Cerebellar nuclear complex (tissue), 1 donor: ENCODE measurements at regions not wholly inside any gene's neighbourhood (a gene's known extent, or its start where the extent isn't known, plus 50 kb on each side); places are given as distances from the start of the nearest gene placed in this dataset.
A peak's percentile ranks its signal among the peaks of the same experiment; 100 is the strongest.
"Not testable (repeated sequence)": the region's sequence is repeated elsewhere in the genome, so short reads cannot be mapped to it uniquely, and the experiment has no call there.

Experiments used
- DNase-seq, 2 experiments: peaks; one replicate each; lab custom pipeline; 2025; lab: John Stamatoyannopoulos, UW

GRCh38 chr16:80915079-80915450 lies 91.6 kb downstream of the CMC2 start:
- DNase-seq: no peak

DNA sequence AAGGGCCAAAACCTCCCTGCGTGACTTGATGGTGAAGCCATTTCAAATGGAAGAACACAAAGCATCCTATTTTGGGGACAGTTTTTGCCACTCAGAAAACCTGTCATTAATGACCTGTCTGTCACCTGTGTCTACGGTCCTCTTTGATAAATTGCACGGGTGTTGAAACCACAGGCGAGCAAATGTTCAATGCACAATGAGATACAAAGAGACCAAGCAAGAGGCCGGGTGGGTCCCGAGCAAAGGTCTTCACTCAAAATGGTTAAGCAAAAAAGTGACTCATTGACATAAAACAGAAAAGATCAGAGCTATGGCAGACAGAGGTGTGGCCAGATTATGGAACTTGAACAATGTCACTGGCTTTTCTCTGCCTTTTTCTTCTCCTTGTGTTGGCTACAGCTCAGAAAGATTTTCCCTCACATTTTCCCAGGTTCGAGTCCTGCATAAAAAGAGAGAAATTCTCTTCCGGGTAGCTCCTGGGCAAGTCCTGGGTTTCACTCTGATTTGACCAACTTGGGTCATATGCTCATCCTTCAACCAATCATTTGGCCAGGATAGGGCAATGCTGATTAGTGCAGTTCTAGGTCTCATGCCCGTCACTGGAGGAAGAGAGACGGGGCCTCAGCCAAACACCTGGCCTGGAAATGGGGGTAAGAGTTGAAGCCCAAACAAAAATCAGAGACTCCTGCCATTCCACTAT lies 92.2 kb downstream of the CMC2 start:
- DNase-seq: no peak

DNA sequence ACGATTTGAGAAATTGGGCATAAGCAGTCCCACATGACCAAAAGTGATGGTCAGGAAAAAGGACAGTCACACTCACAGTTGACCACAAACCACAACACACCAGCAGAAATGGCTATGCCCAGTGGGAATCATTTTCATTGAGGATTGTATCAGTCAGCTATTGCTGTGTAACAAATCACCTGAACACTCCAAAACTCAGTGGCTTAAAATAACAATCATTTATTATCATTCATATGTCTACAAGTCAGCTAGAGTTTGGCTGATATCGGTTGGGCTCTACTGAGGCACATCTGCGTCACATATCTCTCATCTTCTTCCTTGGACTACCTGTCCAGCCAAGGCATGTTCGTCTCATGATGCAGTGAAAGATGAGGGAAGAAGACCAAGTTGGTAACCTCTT lies 93.3 kb downstream of the CMC2 start:
- DNase-seq: no peak

GRCh38 chr16:80912651-80913050 lies 94.0 kb downstream of the CMC2 start:
- no peak for DNase-seq

DNA sequence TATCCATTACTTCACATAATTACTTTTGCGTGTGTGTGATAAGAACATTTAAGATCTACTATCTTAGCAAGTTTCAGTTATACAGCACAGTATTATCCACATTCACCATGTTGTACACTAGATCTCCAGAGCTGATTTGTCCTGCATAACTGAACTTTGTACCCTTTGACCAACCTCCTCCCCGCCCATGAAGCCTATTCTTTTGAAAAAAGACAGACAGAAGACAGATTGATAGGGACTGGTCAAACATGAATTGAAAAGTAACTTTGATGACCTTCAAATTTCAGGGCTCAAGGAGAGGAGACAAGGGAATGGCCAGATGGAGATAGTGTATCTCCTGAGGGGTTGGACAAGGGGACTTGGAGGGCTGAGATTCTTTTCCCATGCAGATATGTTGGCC lies 96.3 kb downstream of the CMC2 start:
- no peak for DNase-seq

DNA sequence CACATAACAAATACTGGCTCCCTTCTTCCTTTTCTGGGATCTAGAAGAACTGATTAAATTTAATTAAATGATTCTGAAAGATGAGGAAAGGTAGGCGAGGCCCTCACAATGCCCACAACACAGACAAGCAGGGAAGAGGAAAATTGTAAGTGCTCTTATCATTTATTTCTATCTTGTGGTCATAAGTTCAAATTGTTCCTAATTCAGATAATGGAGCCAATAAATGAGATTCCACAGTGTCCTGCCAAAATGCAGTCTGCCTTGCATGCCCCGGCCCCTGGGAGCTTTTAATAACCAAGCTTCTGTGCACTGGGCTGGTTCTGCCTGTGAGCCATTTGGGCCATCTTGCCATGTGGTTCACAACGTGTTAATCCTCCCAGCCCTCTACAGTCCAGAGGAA lies 97.0 kb downstream of the CMC2 start:
- no peak for DNase-seq

GRCh38 chr16:80906169-80906568 lies 100.5 kb downstream of the CMC2 start:
- DNase-seq: not testable (repeated sequence)

DNA sequence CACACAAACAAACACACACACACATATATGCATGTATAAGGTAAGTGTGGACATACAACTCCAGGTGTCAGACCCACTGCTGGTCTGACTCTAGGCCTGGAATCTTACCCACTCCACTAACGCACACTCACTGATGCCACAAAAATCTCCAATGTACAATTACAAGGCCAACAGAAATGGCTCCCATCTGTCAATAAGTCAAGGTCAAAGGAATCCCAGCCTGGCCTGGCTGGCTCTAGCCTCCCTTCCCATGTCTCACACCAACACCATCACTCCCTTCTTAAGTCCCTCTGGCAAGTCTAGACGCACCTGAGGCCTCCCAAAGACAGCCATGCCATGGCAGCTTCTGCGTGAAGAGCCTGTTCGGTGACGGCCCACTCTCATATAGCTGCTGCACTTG lies 99.2 kb upstream of the CDYL2 start:
- DNase-seq: no peak

DNA sequence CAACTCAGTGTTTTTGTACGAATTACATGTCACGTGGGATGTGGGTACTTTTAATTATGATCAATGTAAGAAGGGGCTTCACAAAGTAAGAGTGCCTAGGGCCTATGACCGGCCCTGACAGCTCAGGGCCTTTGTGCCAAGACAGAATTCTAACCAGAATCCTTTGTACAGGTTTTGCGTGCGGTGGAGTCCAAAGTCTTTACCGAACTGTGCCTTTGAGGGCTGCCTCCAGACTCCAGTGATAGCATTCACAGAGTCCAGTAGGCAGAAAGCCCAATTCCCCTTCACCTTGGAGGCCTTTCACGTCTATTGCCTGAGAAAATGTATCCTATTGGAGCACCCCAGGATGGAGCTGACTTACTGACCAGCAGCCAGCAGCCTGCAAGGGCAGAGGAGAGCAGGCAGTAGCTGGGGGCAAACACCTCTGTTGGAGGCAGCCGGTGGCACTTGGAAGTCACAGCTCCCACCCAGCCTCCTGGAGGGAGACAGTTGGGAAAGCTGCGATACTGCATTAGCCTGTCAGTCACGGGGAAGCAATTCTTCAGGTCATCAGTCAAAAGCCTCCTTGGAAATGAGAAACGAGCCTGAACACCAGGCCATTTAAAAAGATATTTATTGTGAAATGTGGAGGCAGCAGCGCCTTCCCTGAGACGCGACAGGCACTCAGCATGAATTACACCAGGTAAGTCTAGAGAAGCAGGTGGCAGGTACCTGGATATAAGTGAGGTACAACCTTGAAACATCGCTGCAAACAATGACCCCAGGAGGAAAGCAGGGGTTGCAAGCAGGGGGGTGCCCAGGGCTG lies 98.1 kb upstream of the CDYL2 start:
- DNase-seq: no peak

- DNase-seq: no peak
Observed at GRCh38 chr16:80900593-80900954, 96.2 kb upstream of the CDYL2 start.

DNA sequence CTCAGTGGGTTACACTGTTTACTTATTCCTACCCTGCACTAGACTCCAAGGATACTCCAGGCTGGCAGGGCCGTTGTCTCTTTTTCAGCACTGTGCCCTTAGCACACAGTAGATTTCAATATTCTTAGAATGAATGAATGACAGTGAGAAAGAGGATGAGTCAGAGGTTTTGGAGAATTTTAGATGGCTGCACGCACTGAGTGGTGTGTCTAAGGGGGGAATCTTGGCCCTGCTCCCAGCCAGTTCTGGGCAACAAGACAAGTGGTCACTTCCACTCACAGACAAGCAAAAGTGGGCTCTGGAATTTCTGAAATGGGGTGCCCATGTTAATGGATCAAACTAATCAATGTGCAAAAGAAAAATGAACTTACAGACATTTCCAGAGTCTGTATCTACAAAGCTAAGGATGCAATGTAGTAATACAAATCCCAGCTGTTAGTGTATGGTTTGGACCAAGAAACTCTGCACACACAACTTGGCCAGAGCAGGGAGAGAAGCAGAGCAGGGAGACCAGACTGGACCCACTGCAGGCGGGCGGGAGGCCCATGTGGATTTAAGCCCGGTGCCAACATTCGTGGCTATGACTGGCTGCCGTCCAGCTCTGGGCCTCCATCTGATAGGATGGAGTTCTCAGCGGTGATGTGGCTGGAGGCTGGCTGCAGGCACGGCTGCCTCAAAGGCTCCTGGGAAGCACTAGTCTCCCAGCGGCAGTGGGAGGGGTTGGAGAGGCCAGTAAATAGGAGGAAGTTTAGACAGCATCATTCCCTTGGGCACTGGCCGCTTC lies 95.6 kb upstream of the CDYL2 start:
- DNase-seq: peak in 1 of 2 experiments; percentile 40

DNA sequence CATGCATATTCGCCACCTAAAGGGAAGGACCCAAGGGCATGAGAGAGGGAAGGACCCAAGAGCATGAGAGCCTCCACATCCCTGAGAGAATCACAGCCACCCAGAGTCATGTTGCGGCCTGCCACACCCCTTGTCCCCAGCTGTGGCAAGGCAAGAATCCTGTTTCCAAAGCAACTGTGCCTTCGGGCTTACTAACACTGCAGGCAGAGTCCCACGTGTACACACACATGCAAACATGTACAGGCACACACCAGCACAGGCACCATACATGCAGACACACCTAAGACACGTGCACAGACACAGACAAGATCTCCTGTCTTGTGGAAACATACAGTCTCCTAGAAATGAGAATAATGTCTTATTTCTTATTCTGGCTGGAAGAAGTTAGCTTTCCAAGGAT lies 92.4 kb upstream of the CDYL2 start:
- no peak for DNase-seq

GRCh38 chr16:80894091-80894490 lies 89.7 kb upstream of the CDYL2 start:
- no peak for DNase-seq

GRCh38 chr16:80893686-80894085 lies 89.3 kb upstream of the CDYL2 start:
- DNase-seq: no peak

DNA sequence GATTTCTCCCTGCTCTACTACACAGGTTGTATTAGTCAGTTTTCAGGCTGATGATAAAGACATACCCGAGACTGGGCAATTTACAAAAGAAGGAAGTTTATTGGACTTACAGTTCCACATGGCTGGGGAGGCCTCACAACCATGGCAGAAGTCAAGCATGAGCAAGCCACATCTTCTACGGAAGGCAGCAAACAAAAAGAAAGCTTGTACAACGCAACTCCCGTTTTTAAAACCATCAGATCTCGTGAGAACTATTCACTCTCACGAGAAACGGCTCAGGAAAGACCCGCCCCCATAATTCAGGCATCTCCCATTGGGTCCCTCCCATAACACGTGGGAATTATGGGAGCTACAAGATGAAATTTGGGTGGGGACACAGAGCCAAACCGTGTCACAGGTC lies 88.0 kb upstream of the CDYL2 start:
- not testable (repeated sequence) for DNase-seq

DNA sequence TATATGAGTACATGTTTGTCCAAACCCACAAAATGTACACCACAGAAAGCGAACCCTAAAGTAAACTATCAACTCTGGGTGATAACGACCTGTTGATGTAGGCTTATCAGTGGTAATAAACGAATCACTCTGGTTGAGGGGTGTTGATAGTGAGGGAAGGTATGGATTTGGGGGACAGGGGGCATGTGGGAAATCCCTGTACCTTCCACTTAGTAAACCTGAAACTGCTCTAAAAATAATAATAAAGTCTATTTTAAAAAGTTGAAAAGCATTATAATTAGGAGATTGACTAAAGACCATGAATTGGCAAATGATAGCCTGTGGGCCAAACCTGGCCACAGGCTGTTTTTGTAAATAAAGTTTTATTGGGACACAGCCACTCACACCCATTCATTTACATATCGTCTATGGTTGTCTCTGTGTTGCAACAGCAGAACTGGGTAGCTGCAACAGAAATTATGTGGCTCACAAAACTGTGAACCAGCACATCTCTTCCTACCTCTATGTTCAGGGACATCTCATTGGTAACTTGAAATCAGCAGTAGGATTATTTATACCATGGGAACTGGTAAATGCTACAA lies 85.5 kb upstream of the CDYL2 start:
- no peak for DNase-seq

GRCh38 chr16:80887062-80887461 lies 82.7 kb upstream of the CDYL2 start:
- DNase-seq: no peak

DNA sequence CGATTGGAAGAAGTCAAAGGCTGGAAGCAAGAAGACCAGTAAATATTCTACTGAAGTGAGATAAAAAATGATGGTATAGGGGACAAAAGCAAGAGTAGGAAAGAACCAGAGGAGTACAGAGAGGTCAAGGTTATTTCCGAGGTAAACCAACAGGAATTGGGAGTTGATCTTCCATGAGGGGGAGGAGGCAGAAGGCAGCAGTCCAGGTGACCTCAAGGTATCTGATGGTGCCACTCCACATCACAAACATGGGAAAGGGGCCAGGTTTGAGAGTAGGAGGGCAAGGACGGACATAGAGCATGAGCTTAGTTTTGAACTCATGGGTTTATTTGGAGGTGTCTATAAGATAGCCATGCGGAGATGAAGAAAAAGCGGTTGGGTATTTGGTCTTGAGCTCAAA lies 79.4 kb upstream of the CDYL2 start:
- no peak for DNase-seq

DNA sequence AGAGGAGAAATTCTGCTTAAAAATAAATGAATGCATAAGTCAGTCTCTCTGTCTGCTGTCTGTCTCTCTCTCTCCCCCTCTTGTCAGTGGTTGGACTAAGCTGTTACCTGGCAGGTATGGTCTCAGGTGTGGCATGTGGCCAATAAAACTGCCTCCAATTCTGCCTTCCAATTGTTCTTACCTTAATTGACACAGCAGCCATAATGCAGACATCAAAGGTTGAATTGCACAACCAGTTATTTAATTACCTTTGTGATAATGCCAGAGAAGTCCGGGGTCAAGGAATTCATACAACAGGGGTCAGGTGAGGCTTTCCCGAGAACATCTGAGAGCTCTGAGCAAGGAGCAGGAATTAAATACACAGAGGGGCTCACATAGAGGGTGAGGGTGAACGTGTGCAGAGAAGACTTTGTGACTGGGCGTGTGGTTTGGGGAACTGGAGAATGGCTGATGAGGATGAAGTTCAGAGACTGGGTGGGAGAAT lies 78.8 kb upstream of the CDYL2 start:
- DNase-seq: no peak

GRCh38 chr16:80875616-80876015 lies 71.2 kb upstream of the CDYL2 start:
- no peak for DNase-seq

GRCh38 chr16:80874925-80875324 lies 70.5 kb upstream of the CDYL2 start:
- DNase-seq: no peak

DNA sequence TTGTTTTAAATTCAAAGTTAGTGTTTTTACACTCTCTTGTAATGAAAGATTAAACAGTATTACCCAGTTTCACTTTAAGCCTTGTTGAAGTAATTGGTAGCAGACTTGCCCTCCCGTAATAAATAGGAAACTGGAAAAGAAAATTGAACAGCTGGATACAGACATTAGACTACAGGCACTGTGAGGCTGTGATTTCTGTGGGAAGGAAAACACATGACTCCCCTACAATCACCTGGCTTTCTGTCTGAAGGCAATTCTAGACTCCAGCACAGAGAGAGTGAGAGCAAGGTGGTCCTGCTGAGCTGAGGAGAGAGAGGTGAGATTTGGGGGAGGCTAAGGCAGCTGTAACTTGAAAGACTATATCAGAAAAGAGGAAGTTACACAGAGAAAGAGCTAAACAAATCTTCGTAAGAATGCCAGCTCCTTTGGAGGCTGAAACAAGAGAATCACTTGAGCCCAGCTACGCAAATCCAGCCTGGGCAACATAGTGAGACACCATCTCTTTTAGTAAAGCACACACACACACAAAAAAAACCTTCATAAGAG lies 57.8 kb upstream of the CDYL2 start:
- no peak for DNase-seq
